HG02571 (cell line): ENCODE measurements at regions not wholly inside any gene's neighbourhood (a gene's known extent, or its start where the extent isn't known, plus 50 kb on each side); places are given as distances from the start of the nearest gene placed in this dataset.
"Not testable (repeated sequence)": the region's sequence is repeated elsewhere in the genome, so short reads cannot be mapped to it uniquely, and the experiment has no call there.

Experiments used
- ATAC-seq: cut with Tn5 transposase; IDR thresholded peaks from one replicate; pipeline ENCODE4 v1.9.1; 2021; ENCODE audit warnings: mild to moderate bottlenecking, moderate library complexity; ENCODE audit not compliant: unreplicated experiment

GRCh38 chr2:116917196-116917595 is 897.3 kb upstream of the DDX18 start:
- ATAC-seq = no peak

- ATAC-seq = no peak
Observed at GRCh38 chr2:116918574-116918973, 895.9 kb upstream of the DDX18 start.

GRCh38 chr2:116922414-116922813 is 892.1 kb upstream of the DDX18 start:
- ATAC-seq = no peak

- no peak for ATAC-seq
Observed at GRCh38 chr2:116924509-116924908, 890.0 kb upstream of the DDX18 start.

GRCh38 chr2:116935097-116935814 is 879.2 kb upstream of the DDX18 start:
- ATAC-seq = no peak

GRCh38 chr2:116948258-116948657 is 866.2 kb upstream of the DDX18 start:
- ATAC-seq = no peak

- no peak for ATAC-seq
Observed at GRCh38 chr2:116949249-116949648, 865.2 kb upstream of the DDX18 start.

GRCh38 chr2:116952254-116952653 is 862.2 kb upstream of the DDX18 start:
- ATAC-seq = no peak

GRCh38 chr2:116955646-116956045 is 858.8 kb upstream of the DDX18 start:
- no peak for ATAC-seq

GRCh38 chr2:116975608-116976007 is 838.9 kb upstream of the DDX18 start:
- ATAC-seq = no peak

GRCh38 chr2:116979916-116980764 is 834.4 kb upstream of the DDX18 start:
- no peak for ATAC-seq

GRCh38 chr2:116987447-116987846 is 827.0 kb upstream of the DDX18 start:
- ATAC-seq = no peak

GRCh38 chr2:116988303-116988702 is 826.2 kb upstream of the DDX18 start:
- ATAC-seq = no peak

GRCh38 chr2:117019357-117019756 is 795.1 kb upstream of the DDX18 start:
- no peak for ATAC-seq

- no peak for ATAC-seq
Observed at GRCh38 chr2:117027646-117028045, 786.8 kb upstream of the DDX18 start.

GRCh38 chr2:117028708-117029107 is 785.8 kb upstream of the DDX18 start:
- ATAC-seq = not testable (repeated sequence)

GRCh38 chr2:117055499-117056375 is 758.8 kb upstream of the DDX18 start:
- ATAC-seq = no peak

- no peak for ATAC-seq
Observed at GRCh38 chr2:117056376-117056748, 758.1 kb upstream of the DDX18 start.

GRCh38 chr2:117057016-117057415 is 757.5 kb upstream of the DDX18 start:
- ATAC-seq = no peak

- no peak for ATAC-seq
Observed at GRCh38 chr2:117058366-117058765, 756.1 kb upstream of the DDX18 start.

GRCh38 chr2:117064021-117064420 is 750.5 kb upstream of the DDX18 start:
- no peak for ATAC-seq
